GM21528 (cell line): ENCODE measurements at regions not wholly inside any gene's neighbourhood (a gene's known extent, or its start where the extent isn't known, plus 50 kb on each side); places are given as distances from the start of the nearest gene placed in this dataset.

Experiments used
- ATAC-seq: cut with Tn5 transposase; IDR thresholded peaks from one replicate; pipeline ENCODE4 v1.9.1; 2021; ENCODE audit warnings: mild to moderate bottlenecking, moderate library complexity; ENCODE audit not compliant: unreplicated experiment, low FRiP score

- no peak for ATAC-seq
Measured at GRCh38 chr10:10156917-10157600, 860.6 kb upstream of the CELF2 start.

DNA sequence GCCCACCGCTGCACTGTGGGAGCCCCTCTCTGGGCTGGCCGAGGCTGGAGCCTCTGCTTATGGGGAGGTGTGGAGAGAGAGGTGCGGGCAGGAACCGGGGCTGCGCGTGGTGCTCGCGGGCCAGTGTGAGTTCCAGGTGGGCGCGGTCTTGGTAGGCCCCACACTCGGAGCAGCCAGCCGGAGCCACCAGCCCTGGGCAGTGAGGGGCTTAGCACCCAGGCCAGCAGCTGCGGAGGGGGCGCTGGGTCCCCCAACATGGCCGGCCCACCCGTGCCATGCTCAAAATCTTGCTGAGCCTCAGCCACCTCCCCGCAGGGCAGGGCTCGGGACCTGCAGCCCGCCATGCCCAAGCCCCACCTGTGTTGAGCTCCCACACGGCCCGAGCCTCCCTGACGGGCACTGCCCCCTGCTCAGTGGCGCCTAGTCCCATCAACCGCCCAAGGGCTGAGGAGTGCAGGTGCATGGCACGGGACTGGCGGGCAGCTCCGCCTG lies 856.8 kb upstream of the CELF2 start:
- no peak for ATAC-seq

GRCh38 chr10:10164848-10165247 lies 852.8 kb upstream of the CELF2 start:
- no peak for ATAC-seq

DNA sequence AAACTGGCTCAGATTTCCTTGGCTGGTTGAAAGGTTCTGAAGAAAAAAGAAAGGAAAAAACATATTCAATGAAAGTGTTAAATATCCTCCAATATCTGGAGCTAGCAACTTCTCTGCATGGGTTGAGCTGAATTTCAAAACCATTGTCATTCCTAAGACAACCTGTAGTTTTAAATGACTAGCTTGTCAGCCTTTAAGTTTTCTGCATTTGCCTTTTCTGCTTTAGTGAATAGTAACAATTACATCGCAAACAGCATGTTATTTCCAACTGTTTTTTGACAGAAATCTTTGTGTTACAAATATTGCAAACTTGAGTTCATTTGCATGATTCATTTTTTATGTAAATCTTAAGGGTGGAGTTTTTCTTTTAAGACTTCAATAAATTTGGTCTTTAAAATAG lies 852.3 kb upstream of the CELF2 start:
- ATAC-seq, result no peak

DNA sequence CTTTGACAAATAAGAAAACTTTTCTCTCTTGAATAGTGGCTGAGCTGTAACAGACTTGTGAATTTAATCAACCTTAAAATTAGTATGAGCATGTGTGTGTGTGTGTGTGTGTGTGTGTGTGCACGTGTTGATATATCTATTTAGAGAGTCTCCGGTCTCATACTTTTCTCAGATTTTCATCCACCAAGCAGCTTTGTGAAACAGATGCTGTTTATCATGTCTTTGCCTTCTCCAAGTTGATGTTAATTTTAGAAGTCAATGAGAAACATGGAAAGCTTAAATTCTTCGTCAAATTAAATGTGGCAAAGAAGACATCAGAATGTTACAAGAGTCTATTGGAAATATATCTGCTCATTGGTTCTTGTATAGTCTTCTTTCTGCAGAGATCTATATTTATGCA lies 839.2 kb upstream of the CELF2 start:
- ATAC-seq, result no peak

DNA sequence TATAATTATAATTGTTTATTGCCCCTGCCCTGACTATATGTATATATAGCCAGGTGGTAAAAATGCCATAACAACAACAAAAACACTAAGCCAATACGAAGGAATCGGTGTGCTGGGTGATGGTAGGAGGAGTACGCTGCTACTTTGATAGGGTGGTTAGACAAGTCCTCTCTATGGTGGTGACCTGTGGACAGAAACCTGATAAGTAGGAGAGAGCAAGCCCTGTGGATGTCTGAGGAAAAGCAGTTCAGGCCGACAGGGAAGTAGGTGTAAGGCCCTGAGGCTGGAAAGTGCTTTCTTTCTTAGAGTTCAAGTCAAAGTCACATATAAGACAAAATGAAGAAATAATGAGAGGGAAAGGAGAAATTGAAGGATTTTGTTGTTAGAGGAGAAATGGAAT lies 823.8 kb upstream of the CELF2 start:
- no peak for ATAC-seq

DNA sequence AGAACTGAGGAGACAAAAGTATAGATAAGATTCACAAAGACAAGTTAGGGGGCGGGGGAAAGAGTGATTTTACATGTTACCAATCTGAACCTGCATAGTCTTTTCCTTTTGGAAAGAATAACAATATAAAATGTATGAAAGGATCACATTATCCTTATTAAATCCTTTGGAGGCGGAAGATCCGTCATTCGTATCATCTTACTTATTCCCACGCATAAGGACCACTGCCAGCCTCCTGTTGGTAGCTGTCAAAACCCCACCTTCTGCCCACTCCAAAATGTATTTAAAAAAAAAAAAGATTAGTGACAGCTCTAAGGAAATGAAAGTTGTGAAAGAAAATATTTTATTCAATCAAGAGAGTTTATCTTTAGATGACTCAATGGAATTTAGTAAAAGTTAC lies 821.0 kb upstream of the CELF2 start:
- ATAC-seq, result no peak

DNA sequence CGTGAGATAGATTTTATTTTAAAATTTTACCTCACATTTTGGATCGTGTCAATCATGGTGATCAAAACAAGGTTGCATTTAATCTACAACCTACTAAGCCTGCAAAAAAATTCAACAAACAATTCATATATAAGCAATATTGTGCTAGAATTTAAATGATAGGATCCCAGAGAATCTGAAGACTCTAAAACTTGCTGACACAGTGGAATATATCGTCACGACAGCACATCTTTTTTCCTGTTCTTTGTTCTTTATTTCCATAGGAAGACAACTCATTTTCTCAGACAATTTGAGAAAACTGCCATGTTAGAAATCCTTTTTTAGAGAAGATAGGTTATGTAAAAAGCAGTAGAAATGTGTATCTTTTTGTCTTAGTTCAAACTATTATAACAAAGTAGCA lies 820.2 kb upstream of the CELF2 start:
- ATAC-seq, result no peak

GRCh38 chr10:10198363-10198762 lies 819.3 kb upstream of the CELF2 start:
- no peak for ATAC-seq

GRCh38 chr10:10204415-10204814 lies 813.3 kb upstream of the CELF2 start:
- no peak for ATAC-seq

- no peak for ATAC-seq
Measured at GRCh38 chr10:10205906-10206305, 811.8 kb upstream of the CELF2 start.

DNA sequence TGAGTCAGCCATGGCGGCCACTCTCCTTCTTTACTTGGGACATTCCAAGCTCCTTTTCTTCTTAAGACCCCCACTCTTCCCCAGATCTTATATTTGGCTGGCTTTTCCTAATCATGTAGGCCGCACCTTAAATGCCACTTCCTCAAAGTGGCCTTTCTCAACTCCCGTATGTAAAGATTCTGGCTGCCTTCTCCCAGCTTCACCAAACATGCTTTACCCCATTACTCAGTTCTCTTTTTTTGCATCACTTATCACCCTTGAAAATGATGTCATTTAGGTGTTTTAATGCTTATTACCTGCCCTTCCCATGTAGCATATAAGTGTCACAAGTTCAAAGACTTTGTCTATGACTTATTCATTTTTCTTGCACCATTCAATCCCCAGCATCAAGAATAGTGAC lies 810.1 kb upstream of the CELF2 start:
- ATAC-seq, result no peak

GRCh38 chr10:10208196-10208595 lies 809.5 kb upstream of the CELF2 start:
- ATAC-seq, result no peak

DNA sequence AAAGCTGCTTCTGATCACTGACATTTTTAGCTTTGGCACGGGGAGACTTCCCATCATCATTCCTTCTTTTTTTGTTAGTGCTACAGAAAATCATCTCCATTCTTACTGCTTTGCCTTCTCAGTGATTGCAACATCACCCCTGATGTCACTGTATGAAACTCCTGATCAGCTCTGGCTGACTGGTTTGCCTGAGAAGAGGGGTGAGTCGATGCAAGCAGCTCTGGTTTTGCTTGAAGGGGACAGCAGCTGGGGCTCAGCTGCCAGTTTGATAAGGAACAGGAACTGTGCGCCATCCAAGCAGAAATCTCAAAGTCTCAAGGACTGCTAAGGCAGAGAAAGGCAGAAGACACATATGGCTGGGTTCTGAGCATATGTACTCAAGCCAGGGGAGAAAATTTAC lies 808.5 kb upstream of the CELF2 start:
- ATAC-seq, result peak; percentile 63

DNA sequence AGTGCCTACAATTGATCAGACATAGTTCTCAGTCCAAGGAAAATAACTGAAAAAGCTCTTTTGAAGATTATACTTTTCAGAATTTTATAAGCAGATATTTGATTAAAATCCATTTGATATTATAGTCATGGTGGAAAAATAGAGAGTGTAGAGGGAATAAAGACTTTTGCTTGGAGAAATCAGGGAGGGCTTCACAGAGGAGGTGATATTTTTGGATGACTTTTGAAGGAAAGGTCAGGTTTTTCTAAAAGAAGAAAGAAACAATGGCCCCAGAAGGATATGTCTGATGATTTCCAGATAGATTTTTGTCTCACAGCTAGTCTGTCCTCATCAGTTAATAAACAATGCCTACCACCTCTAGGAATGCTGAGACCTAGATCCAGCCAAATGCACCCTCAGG lies 806.3 kb upstream of the CELF2 start:
- no peak for ATAC-seq

DNA sequence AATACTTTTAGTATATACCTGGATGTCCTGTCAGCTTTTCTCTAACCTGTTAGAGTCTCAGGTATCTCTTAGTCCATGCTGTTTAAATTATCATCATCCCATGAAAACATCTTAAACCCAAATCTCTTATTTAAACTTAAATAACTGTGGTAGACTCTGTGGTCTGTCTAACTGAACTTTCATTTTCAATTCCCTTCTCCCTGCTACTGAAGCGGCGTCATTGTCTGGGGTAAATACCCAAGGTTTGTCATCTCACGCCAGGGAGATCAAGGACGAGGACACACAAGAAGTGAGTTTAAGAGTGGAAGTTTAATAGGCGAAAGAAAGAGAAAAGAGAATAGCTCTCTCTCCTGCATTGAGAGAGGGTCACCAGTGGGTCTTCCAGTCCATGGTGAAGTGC lies 804.4 kb upstream of the CELF2 start:
- ATAC-seq, result peak; percentile 79

DNA sequence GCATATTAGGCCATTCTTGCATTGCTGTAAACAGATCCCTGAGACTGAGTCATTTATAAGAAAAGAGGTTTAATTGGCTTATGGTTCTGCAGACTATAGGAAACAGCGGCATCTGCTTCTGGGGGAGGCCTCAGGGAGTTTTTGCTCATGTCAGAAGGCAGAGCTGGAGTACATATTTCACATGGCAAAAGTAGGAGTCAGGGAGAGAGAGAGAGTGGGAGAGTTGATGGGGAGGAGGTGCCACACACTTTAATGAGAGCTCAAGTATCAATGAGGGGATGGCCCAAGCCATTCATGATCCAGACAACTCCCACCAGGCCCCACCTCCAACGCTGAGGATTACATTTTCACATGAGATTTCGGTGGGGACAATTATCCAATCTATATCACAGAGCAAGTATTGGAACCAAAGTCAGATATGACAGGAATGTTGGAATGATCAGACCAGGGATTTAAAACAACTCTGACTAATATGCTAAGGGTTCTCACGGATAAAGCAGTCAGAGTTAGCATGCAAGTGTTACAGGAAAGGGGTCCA lies 795.3 kb upstream of the CELF2 start:
- ATAC-seq, result no peak

GRCh38 chr10:10223131-10223530 lies 794.5 kb upstream of the CELF2 start:
- no peak for ATAC-seq

DNA sequence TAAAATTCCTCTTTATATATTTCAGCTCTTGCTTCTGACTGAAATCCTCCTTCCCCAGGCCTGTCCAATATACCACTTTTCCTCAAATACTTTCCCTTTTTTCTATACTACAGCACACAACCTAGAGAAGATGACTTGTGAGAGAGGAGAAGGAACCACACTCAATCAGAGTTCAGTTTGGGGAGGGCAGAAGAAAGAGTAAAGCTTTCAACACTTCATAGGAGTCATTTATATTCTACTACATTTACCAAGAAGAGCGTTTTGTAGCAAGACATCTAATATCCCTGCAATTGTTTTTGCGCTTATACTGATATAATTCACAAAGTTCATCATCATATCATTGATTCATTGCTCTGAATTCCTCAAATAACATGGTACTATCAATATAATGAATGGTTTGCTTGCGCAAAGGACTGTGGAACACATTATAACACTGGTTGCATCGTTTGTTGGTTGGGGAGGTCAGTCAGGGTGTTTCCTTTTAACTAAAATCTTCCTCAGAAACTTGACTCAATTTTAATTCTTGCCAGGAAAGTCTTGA lies 792.5 kb upstream of the CELF2 start:
- ATAC-seq, result no peak

DNA sequence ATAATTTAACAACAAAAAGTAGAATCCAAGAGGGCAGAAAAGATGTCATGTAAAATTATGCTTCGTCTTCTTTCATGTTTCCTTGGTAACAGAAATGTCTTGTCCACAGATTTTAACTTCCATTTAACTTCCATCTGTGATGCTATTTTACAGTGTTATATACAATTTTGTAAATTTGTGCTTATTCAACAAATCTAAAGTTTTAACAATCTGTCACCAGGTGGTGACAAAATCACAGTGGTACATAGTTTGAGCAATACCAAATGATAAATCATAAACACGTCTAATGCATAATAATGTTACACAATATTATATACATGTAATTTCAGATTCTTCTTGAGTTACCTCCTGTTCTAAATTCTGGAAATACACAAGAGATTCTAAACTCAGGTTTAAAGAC lies 784.4 kb upstream of the CELF2 start:
- no peak for ATAC-seq

- ATAC-seq, result no peak
Measured at GRCh38 chr10:10235003-10235402, 782.7 kb upstream of the CELF2 start.

- no peak for ATAC-seq
Measured at GRCh38 chr10:10247585-10247984, 770.1 kb upstream of the CELF2 start.
